ENCODE measurements at regions not wholly inside any gene's neighbourhood (a gene's known extent, or its start where the extent isn't known, plus 50 kb on each side); places are given as distances from the start of the nearest gene placed in this dataset.

DNA sequence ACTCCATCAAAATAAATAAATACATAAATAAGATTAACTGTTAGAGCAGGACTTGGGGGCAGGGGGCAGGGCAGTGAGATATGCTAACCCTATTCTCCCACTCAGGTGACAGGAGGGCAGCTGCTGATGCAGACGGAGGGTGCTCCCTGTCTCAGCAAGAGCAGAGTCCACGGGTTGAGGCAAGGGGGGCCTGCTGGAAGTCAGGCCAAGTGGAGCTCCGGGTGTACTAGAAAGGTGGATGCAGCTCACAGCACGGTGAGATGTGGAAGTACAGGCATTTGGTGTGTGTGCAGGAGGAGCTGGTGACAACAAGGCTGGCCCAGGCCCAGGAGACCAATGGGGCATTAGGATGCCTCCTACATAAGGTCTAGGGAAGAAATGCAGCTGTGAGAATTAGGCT is 467.3 kb upstream of the B3GAT1 start:
- no peak for TF ChIP-seq POLR2AphosphoS5 (IDR thresholded peaks at IDR 0.05)
- no peak for TF ChIP-seq CTCF (IDR thresholded peaks at IDR 0.05)
- no peak for TF ChIP-seq POLR2A (IDR thresholded peaks at IDR 0.05)

Measured in sigmoid colon (tissue), 4 donors.